ENCODE measurements at regions not wholly inside any gene's neighbourhood (a gene's known extent, or its start where the extent isn't known, plus 50 kb on each side); places are given as distances from the start of the nearest gene placed in this dataset.

GRCh38 chr3:14280326-14280725, 101.7 kb downstream of the LSM3 start:
- TF ChIP-seq CTCF (IDR thresholded peaks at IDR 0.05) (no peak), POLR2A (IDR thresholded peaks at IDR 0.05) (no peak)

All from breast epithelium (tissue), 3 donors.